ENCODE measurements at regions not wholly inside any gene's neighbourhood (a gene's known extent, or its start where the extent isn't known, plus 50 kb on each side); places are given as distances from the start of the nearest gene placed in this dataset.

DNA sequence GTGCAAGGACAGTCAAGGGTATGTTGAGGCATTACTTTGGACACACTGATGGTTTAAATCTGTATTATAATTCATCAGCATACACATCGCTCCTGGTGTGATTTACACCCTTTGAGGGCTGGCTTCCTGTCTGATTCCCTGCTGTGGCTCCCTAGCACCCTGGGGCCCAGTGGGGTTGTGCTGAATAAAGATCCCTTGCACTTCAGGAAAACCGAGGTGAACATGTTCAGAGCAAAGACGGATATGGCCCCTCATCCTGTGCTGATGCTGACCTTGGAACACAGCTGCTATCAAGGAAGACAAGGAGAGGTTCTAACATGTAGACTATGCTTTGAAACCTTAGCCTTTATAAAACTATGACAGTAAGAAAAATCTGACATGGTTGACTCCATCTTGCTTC lies 84.6 kb upstream of the UNC5B start:
- no peak overlapping the region for H3K27ac ChIP-seq
- no peaks in the 10 kb centered on the region for H3K36me3 ChIP-seq
- no peak overlapping the region for H3K4me3 ChIP-seq
- no peaks in the 10 kb centered on the region for H3K9me3 ChIP-seq
- no peak for DNase-seq
- intact Hi-C loops (cut with DNase I): no loop called here
- H3K9ac ChIP-seq (ENCODE audit: low read depth in 2 of 2, low read length in 2 of 2): no peak overlapping the region
- H3K4me1 ChIP-seq: no peaks in the 10 kb centered on the region
- H3K27me3 ChIP-seq: no peaks in the 10 kb centered on the region
- TF ChIP-seq, protein P1, sequence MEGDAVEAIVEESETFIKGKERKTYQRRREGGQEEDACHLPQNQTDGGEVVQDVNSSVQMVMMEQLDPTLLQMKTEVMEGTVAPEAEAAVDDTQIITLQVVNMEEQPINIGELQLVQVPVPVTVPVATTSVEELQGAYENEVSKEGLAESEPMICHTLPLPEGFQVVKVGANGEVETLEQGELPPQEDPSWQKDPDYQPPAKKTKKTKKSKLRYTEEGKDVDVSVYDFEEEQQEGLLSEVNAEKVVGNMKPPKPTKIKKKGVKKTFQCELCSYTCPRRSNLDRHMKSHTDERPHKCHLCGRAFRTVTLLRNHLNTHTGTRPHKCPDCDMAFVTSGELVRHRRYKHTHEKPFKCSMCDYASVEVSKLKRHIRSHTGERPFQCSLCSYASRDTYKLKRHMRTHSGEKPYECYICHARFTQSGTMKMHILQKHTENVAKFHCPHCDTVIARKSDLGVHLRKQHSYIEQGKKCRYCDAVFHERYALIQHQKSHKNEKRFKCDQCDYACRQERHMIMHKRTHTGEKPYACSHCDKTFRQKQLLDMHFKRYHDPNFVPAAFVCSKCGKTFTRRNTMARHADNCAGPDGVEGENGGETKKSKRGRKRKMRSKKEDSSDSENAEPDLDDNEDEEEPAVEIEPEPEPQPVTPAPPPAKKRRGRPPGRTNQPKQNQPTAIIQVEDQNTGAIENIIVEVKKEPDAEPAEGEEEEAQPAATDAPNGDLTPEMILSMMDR (IDR thresholded peaks at IDR 0.05): no peak

DNA sequence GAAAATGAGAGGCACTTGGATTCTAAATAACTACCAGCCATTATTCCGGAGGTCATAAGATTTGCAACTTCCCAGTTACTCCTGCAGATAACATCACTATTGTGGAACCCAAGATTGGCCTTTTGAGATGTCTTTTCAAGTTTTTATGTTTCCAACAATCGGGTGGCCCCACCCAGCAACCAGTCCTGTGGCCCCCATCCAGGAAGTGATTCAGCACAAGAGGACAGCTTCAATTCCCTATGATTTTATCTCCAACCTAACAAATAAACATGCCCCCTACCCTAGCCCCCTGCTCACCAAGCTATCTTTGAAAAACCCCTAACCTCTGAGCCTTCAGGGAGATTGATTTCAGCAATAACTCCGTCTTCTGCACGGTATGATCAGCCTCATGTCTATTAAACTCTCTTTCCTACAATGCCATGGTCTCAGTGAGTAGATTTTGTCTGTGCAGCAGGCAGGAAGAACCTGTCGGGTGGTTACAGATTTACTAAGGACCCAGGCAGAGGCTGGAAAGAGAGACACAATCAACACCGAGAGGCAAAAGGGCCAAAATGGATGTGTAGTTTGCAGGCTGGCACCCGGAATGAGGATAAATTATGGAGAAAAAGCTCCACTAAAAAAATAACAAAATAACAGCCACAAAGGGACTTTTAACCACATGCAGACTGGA lies 83.9 kb upstream of the UNC5B start:
- no peaks in the 10 kb centered on the region for H3K9me3 ChIP-seq
- intact Hi-C loops (cut with DNase I): no loop called here
- no peaks in the 10 kb centered on the region for H3K27me3 ChIP-seq
- H3K4me3 ChIP-seq: no peak overlapping the region
- no peaks in the 10 kb centered on the region for H3K36me3 ChIP-seq
- H3K4me1 ChIP-seq: no peaks in the 10 kb centered on the region
- no peak overlapping the region for H3K27ac ChIP-seq
- peak; percentile 34 for DNase-seq
- H3K9ac ChIP-seq (ENCODE audit: low read depth in 2 of 2, low read length in 2 of 2): no peak overlapping the region
- TF ChIP-seq, protein P1 (IDR thresholded peaks at IDR 0.05): no peak

DNA sequence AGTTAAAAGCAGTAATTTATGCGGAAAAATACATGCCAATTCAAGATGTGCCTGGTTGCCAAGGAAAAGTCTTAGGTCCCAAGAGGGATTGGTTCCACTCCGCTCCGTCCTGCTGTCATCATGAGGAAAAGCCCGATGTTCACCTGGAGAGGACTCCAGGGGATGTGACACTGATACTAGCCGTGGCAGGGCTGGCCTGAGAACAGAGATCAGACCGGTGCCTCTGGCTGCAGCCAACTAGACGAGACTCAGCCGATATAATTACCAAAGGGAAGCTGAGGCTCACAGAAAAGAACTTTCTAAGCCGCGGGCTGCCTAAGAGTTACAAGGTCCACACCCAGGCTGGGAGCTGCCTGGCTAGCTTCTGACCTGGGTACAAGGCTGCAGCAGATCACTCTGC lies 81.3 kb upstream of the UNC5B start:
- Histone ChIP-seq H3K9me3 (no peaks in the 10 kb centered on the region), H3K27me3 (no peaks in the 10 kb centered on the region), H3K27ac (no peak overlapping the region), H3K4me1 (no peaks in the 10 kb centered on the region), H3K9ac (ENCODE audit: low read depth in 2 of 2, low read length in 2 of 2) (no peak overlapping the region), H3K36me3 (no peaks in the 10 kb centered on the region), H3K4me3 (no peak overlapping the region)
- DNase-seq: no peak
- TF ChIP-seq, protein P1 (IDR thresholded peaks at IDR 0.05): no peak
- intact Hi-C loops (cut with DNase I): no loop called here

DNA sequence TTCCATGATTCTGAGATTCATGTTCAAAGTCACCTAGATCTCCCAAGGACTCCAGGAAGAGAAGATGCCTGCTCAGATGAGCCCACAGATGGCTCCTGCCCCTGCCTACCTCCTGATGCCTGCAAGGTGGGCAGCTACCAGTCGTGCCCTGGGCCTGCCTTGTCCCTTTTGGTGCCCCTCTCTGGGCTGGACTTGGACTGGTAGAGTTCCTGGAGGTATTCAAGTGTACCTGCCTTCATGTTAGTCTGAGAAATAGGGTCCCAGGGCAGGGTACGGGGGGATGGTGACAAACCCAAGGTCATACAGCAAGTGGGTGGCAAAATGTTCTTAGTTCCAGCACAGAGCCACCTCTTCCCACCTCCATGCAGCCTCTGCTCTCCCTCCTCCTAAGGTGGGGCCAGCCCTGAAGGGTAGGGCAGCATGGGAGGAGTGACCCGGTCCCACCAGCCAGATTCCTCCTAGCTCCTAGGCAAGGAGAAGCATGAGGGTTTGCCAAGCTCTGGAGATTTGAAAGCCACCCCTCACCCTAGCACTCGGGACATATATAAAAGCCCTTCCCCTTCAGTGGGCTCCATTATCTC lies 80.8 kb upstream of the UNC5B start:
- Histone ChIP-seq H3K4me1 (no peaks in the 10 kb centered on the region), H3K9me3 (no peaks in the 10 kb centered on the region), H3K27ac (no peak overlapping the region), H3K9ac (ENCODE audit: low read depth in 2 of 2, low read length in 2 of 2) (no peak overlapping the region), H3K27me3 (no peaks in the 10 kb centered on the region), H3K4me3 (no peak overlapping the region), H3K36me3 (no peaks in the 10 kb centered on the region)
- TF ChIP-seq, protein P1 (IDR thresholded peaks at IDR 0.05): no peak
- no peak for DNase-seq
- intact Hi-C loops (cut with DNase I): no loop called here

DNA sequence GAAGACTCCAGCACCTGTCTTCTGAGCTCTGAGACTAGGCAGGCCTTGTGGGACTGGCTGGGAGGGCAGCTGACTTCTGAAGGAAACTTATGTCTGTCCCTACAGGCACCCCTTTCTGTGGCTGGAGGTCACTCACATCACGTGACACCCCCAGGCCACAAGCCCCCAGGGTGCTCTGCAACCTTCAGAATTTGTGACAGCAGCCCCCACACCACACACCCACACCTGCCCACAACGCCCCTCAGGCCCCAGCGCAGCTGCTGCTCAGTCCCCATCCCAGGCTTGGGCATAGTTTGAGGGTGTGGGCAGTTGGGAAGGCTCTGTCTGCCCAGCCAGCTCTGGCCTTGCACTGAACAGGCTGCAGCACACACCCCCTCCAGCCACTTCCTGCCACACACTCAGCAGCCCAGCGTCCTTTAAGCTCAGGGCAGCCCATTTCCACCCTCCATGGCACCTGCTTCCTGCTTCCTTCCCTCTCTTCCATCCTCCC lies 80.0 kb upstream of the UNC5B start:
- Histone ChIP-seq H3K4me3 (no peak overlapping the region), H3K9me3 (no peaks in the 10 kb centered on the region), H3K27ac (no peak overlapping the region), H3K9ac (ENCODE audit: low read depth in 2 of 2, low read length in 2 of 2) (no peak overlapping the region), H3K27me3 (no peaks in the 10 kb centered on the region), H3K36me3 (no peaks in the 10 kb centered on the region), H3K4me1 (no peaks in the 10 kb centered on the region)
- TF ChIP-seq, protein P1 (IDR thresholded peaks at IDR 0.05): no peak
- DNase-seq: no peak
- intact Hi-C loops (cut with DNase I): no loop called here

Measured in colonic mucosa (tissue), 4 donors.